HepG2 (cell line): ENCODE measurements at regions not wholly inside any gene's neighbourhood (a gene's known extent, or its start where the extent isn't known, plus 50 kb on each side); places are given as distances from the start of the nearest gene placed in this dataset.
A peak's percentile ranks its signal among the peaks of the same experiment; 100 is the strongest.

ENCODE experiments used
- ATAD3A ChIP-seq: sonication (generic); formaldehyde crosslinking; IDR thresholded peaks from 2 replicates; pipeline ENCODE4 v1.4.0; 2020; ENCODE audit warnings: missing genetic modification reagents
- ELF3 ChIP-seq: IDR thresholded peaks from 2 replicates; pipeline ENCODE4 v1.6.1; 2016; ENCODE audit warnings: missing genetic modification reagents, missing compliant biosample characterization
- FOXA1 ChIP-seq, 2 experiments: fragments of 450-650 bp in 1 of 2; sonication (generic) in 1 of 2; formaldehyde crosslinking in 1 of 2; IDR thresholded peaks; 2 replicates each; pipeline versions ENCODE4 v1.4.0 to v1.6.1; 2016 to 2020; ENCODE audit warnings: missing genetic modification reagents in 1 of 2
- FOXC1 ChIP-seq: sonication (generic); formaldehyde crosslinking; IDR thresholded peaks from 2 replicates; pipeline ENCODE4 v1.8.0; 2022; ENCODE audit warnings: mild to moderate bottlenecking, missing genetic modification reagents, borderline replicate concordance
- GLI4 ChIP-seq: sonication (generic); formaldehyde crosslinking; IDR thresholded peaks from 2 replicates; pipeline ENCODE4 v1.5.1; 2020; ENCODE audit warnings: missing genetic modification reagents, mild to moderate bottlenecking, moderate library complexity, borderline replicate concordance
- GMEB2 ChIP-seq: IDR thresholded peaks from 2 replicates; pipeline ENCODE4 v1.6.1; 2016; ENCODE audit warnings: missing biosample characterization, missing genetic modification reagents, low read depth
- HES4 ChIP-seq: sonication (generic); formaldehyde crosslinking; IDR thresholded peaks from 2 replicates; pipeline ENCODE4 v1.9.0; 2021; ENCODE audit warnings: mild to moderate bottlenecking, missing genetic modification reagents, borderline replicate concordance
- HMGXB4 ChIP-seq, 2 experiments: sonication (generic) in 1 of 2; formaldehyde crosslinking in 1 of 2; IDR thresholded peaks; 2 replicates each; pipeline versions ENCODE4 v1.4.0 to v1.6.1; 2018 to 2020; ENCODE audit warnings: missing genetic modification reagents in 2 of 2, borderline replicate concordance in 1 of 2, low read depth in 1 of 2, mild to moderate bottlenecking in 1 of 2, missing biosample characterization in 1 of 2
- JARID2 ChIP-seq: sonication (generic); formaldehyde crosslinking; IDR thresholded peaks from 2 replicates; pipeline ENCODE4 v1.8.1; 2023; ENCODE audit warnings: missing genetic modification reagents, inconsistent platforms; ENCODE audit not compliant: insufficient replicate concordance
- MEF2D ChIP-seq: sonication (generic); formaldehyde crosslinking; IDR thresholded peaks from 2 replicates; pipeline ENCODE4 v1.5.1; 2020; ENCODE audit warnings: mild to moderate bottlenecking, missing genetic modification reagents
- NCOA1 ChIP-seq: sonication (generic); formaldehyde crosslinking; IDR thresholded peaks from 2 replicates; pipeline ENCODE4 v1.9.0; 2021; ENCODE audit warnings: missing genetic modification reagents
- NR0B2 ChIP-seq: sonication (generic); formaldehyde crosslinking; IDR thresholded peaks from 2 replicates; pipeline ENCODE4 v1.4.0; 2020; ENCODE audit warnings: mild to moderate bottlenecking, missing genetic modification reagents
- PRDM10 ChIP-seq: sonication (generic); formaldehyde crosslinking; IDR thresholded peaks from 2 replicates; pipeline ENCODE4 v1.4.0; 2020; ENCODE audit warnings: low read depth, missing genetic modification reagents
- RAD51 ChIP-seq: fragments of 450-650 bp; IDR thresholded peaks from 2 replicates; pipeline ENCODE4 v1.6.1; 2016; ENCODE audit warnings: borderline replicate concordance
- SOX6 ChIP-seq, 2 experiments: fragments of 450-650 bp in 1 of 2; sonication (generic) in 1 of 2; formaldehyde crosslinking in 1 of 2; IDR thresholded peaks; 2 replicates each; pipeline versions ENCODE4 v1.4.0 to v1.6.1; 2017 to 2020; ENCODE audit warnings: antibody characterized with exemption in 1 of 2, mild to moderate bottlenecking in 1 of 2, missing genetic modification reagents in 1 of 2
- ZMYM4 ChIP-seq: sonication (generic); formaldehyde crosslinking; IDR thresholded peaks from 2 replicates; pipeline ENCODE4 v1.8.1; 2023; ENCODE audit warnings: mild to moderate bottlenecking, missing genetic modification reagents
- ZNF563 ChIP-seq: sonication (generic); formaldehyde crosslinking; IDR thresholded peaks from 2 replicates; pipeline ENCODE4 v1.8.0; 2022; ENCODE audit warnings: mild to moderate bottlenecking, moderate library complexity, missing genetic modification reagents
- ZNF670 ChIP-seq: sonication (generic); formaldehyde crosslinking; IDR thresholded peaks from 2 replicates; pipeline ENCODE4 v1.8.0; 2022; ENCODE audit warnings: mild to moderate bottlenecking, missing genetic modification reagents, borderline replicate concordance
- ZNF674 ChIP-seq: sonication (generic); formaldehyde crosslinking; IDR thresholded peaks from 2 replicates; pipeline ENCODE4 v1.5.0; 2020; ENCODE audit warnings: low read depth, mild to moderate bottlenecking, missing genetic modification reagents
- ZNF709 ChIP-seq: sonication (generic); formaldehyde crosslinking; IDR thresholded peaks from 2 replicates; pipeline ENCODE4 v1.5.0; 2020; ENCODE audit warnings: mild to moderate bottlenecking, missing genetic modification reagents

GRCh38 chr17:31598921-31599571, 207.6 kb downstream of the RAB11FIP4 start (continued):
- no peak for TF ChIP-seq RAD51
- 0 out of 2 replicates have a peak, but pooled peaks have one; percentile 56 for TF ChIP-seq HES4
- peak; percentile 55; the same call in 1 of the 2 replicates for TF ChIP-seq ZNF709 (CRISPR knock-in tag)
- 0 out of 2 replicates have a peak, but pooled peaks have one; percentile 44 for TF ChIP-seq FOXC1 (CRISPR knock-in tag)
- 0 out of 2 replicates have a peak, but pooled peaks have one; percentile 23 for TF ChIP-seq FOXA1 (IDR thresholded peaks at IDR 0.05)
- peak; percentile 93 for TF ChIP-seq FOXA1 (CRISPR knock-in tag; IDR thresholded peaks at IDR 0.05)
- no peak for TF ChIP-seq GMEB2 (CRISPR knock-in tag)
- peak; percentile 57; the same call in 1 of the 2 replicates for TF ChIP-seq ZNF670 (CRISPR knock-in tag)
- TF ChIP-seq PRDM10 (CRISPR knock-in tag) = peak; percentile 38; the same call in 1 of the 2 replicates
- TF ChIP-seq NCOA1 = no peak
- no peak for TF ChIP-seq NR0B2 (CRISPR knock-in tag)
- no peak for TF ChIP-seq ELF3 (CRISPR knock-in tag)
- no peak for TF ChIP-seq MEF2D (CRISPR knock-in tag)
- TF ChIP-seq ZNF674 (CRISPR knock-in tag) = no peak
- TF ChIP-seq JARID2 (CRISPR knock-in tag) = no peak
- TF ChIP-seq ZMYM4 (CRISPR knock-in tag) = peak; percentile 58; the same call in 1 of the 2 replicates
- TF ChIP-seq ZNF563 = peak; percentile 77
- TF ChIP-seq ATAD3A (CRISPR knock-in tag) = no peak
- no peak for TF ChIP-seq HMGXB4 (CRISPR knock-in tag; IDR thresholded peaks at IDR 0.05; ENCODE audit: borderline replicate concordance in 1 of 2, low read depth in 1 of 2)
- no peak for TF ChIP-seq SOX6 (IDR thresholded peaks at IDR 0.05)
- TF ChIP-seq SOX6 (CRISPR knock-in tag; IDR thresholded peaks at IDR 0.05) = peak; percentile 21; the same call in 1 of the 2 replicates
- TF ChIP-seq GLI4 (CRISPR knock-in tag) = 0 out of 2 replicates have a peak, but pooled peaks have one; percentile 17
